ENCODE measurements at regions not wholly inside any gene's neighbourhood (a gene's known extent, or its start where the extent isn't known, plus 50 kb on each side); places are given as distances from the start of the nearest gene placed in this dataset.
"Not testable (repeated sequence)": the region's sequence is repeated elsewhere in the genome, so short reads cannot be mapped to it uniquely, and the experiment has no call there.

GRCh38 chr1:194755241-194755994 lies 1569.0 kb upstream of the B3GALT2 start:
- no peak for DNase-seq

GRCh38 chr1:194738843-194739242 lies 1552.4 kb upstream of the B3GALT2 start:
- DNase-seq, result not testable (repeated sequence)

- no peak for DNase-seq
Observed at GRCh38 chr1:194734970-194735369, 1548.6 kb upstream of the B3GALT2 start.

GRCh38 chr1:194731025-194731424 lies 1544.6 kb upstream of the B3GALT2 start:
- DNase-seq, result no peak

GRCh38 chr1:194730304-194730703 lies 1543.9 kb upstream of the B3GALT2 start:
- DNase-seq, result no peak

GRCh38 chr1:194723067-194723466 lies 1536.7 kb upstream of the B3GALT2 start:
- DNase-seq, result no peak

- no peak for DNase-seq
Observed at GRCh38 chr1:194717941-194718340, 1531.5 kb upstream of the B3GALT2 start.

GRCh38 chr1:194717334-194717733 lies 1530.9 kb upstream of the B3GALT2 start:
- DNase-seq, result no peak

- DNase-seq, result no peak
Observed at GRCh38 chr1:194710671-194711070, 1524.3 kb upstream of the B3GALT2 start.

GRCh38 chr1:194709439-194709838 lies 1523.0 kb upstream of the B3GALT2 start:
- DNase-seq, result no peak

- DNase-seq, result no peak
Observed at GRCh38 chr1:194707074-194707473, 1520.7 kb upstream of the B3GALT2 start.

GRCh38 chr1:194705123-194705854 lies 1518.9 kb upstream of the B3GALT2 start:
- no peak for DNase-seq

- DNase-seq, result no peak
Observed at GRCh38 chr1:194698908-194699318, 1512.5 kb upstream of the B3GALT2 start.

GRCh38 chr1:194693244-194693643 lies 1506.8 kb upstream of the B3GALT2 start:
- DNase-seq, result no peak

GRCh38 chr1:194684636-194685035 lies 1498.2 kb upstream of the B3GALT2 start:
- DNase-seq, result no peak

- DNase-seq, result no peak
Observed at GRCh38 chr1:194658090-194658439, 1471.7 kb upstream of the B3GALT2 start.

- DNase-seq, result no peak
Observed at GRCh38 chr1:194654956-194655355, 1468.5 kb upstream of the B3GALT2 start.

- no peak for DNase-seq
Observed at GRCh38 chr1:194653385-194653784, 1467.0 kb upstream of the B3GALT2 start.

- no peak for DNase-seq
Observed at GRCh38 chr1:194647118-194647517, 1460.7 kb upstream of the B3GALT2 start.

- DNase-seq, result no peak
Observed at GRCh38 chr1:194644528-194644927, 1458.1 kb upstream of the B3GALT2 start.

GRCh38 chr1:194640322-194640721 lies 1453.9 kb upstream of the B3GALT2 start:
- DNase-seq, result no peak

- no peak for DNase-seq
Observed at GRCh38 chr1:194629011-194629410, 1442.6 kb upstream of the B3GALT2 start.

GRCh38 chr1:194624833-194625232 lies 1438.4 kb upstream of the B3GALT2 start:
- DNase-seq, result no peak

GRCh38 chr1:194618101-194618500 lies 1431.7 kb upstream of the B3GALT2 start:
- no peak for DNase-seq

GRCh38 chr1:194617272-194617671 lies 1430.9 kb upstream of the B3GALT2 start:
- DNase-seq, result not testable (repeated sequence)

Data from hematopoietic multipotent progenitor cell treated with erythropoietin and hydrocortisone succinate and interleukin-3 and kit ligand, for 8 days (in vitro differentiated cells).